Neuronal stem cell (in vitro differentiated cells): ENCODE measurements at regions not wholly inside any gene's neighbourhood (a gene's known extent, or its start where the extent isn't known, plus 50 kb on each side); places are given as distances from the start of the nearest gene placed in this dataset.

ENCODE experiments used
- DNase-seq: peaks from one replicate; pipeline ENCODE4 v3.0.0-alpha.2; 2013; ENCODE audit warnings: low spot score
- H2AFZ ChIP-seq: one replicate; pipeline ENCODE4 v1.6.1; 2013; ENCODE audit warnings: mild to moderate bottlenecking, low read length, inconsistent platforms
- H2AK5ac ChIP-seq: 2 replicates; pipeline ENCODE4 v1.6.1; 2013; ENCODE audit warnings: low read depth, mild to moderate bottlenecking, inconsistent platforms, low read length, moderate library complexity, mixed read lengths
- H2BK120ac ChIP-seq: 2 replicates; pipeline ENCODE4 v1.6.1; 2013; ENCODE audit warnings: low read depth, mild to moderate bottlenecking, inconsistent platforms, low read length, moderate library complexity, mixed read lengths
- H2BK12ac ChIP-seq: one replicate; pipeline ENCODE4 v1.6.1; 2013; ENCODE audit warnings: low read length, inconsistent platforms
- H2BK15ac ChIP-seq: 2 replicates; pipeline ENCODE4 v1.6.1; 2013; ENCODE audit warnings: mild to moderate bottlenecking, low read length, inconsistent platforms, mixed read lengths
- H2BK5ac ChIP-seq: one replicate; pipeline ENCODE4 v1.6.1; 2013; ENCODE audit warnings: inconsistent platforms, mild to moderate bottlenecking, low read length, moderate library complexity
- H3K14ac ChIP-seq: one replicate; pipeline ENCODE4 v1.6.1; 2013; ENCODE audit warnings: low read length, inconsistent platforms
- H3K18ac ChIP-seq: 2 replicates; pipeline ENCODE4 v1.6.1; 2013; ENCODE audit warnings: low read length, inconsistent platforms
- H3K23ac ChIP-seq: 2 replicates; pipeline ENCODE4 v1.6.1; 2013; ENCODE audit warnings: low read depth, mild to moderate bottlenecking, mixed read lengths, low read length, inconsistent platforms; ENCODE audit not compliant: poor library complexity
- H3K27ac ChIP-seq: replicated peaks from 3 replicates; pipeline ENCODE4 v1.5.1; 2013; ENCODE audit warnings: low read length, inconsistent platforms
- H3K27me3 ChIP-seq, 3 experiments: 2 replicates each; pipeline ENCODE4 v1.6.1; 2013; ENCODE audit warnings: low read length in 3 of 3, mild to moderate bottlenecking in 2 of 3, inconsistent platforms in 1 of 3, low read depth in 1 of 3, mixed read lengths in 1 of 3, moderate library complexity in 1 of 3; ENCODE audit not compliant: control insufficient read depth in 3 of 3, insufficient read depth in 3 of 3
- H3K36me3 ChIP-seq, 2 donors: replicated peaks in 1 of 2; 2 replicates each; pipeline ENCODE4 v1.6.1; 2013; ENCODE audit warnings: low read length in 2 of 2; ENCODE audit not compliant: control insufficient read depth in 2 of 2, insufficient read depth in 2 of 2
- H3K4ac ChIP-seq: 2 replicates; pipeline ENCODE4 v1.6.1; 2013; ENCODE audit warnings: inconsistent platforms, mild to moderate bottlenecking, low read length, moderate library complexity
- H3K4me1 ChIP-seq, 2 donors: 1 replicate in 1 of 2; 2 replicates in 1 of 2; pipeline ENCODE4 v1.6.1; 2013; ENCODE audit warnings: low read length in 2 of 2, low read depth in 1 of 2; ENCODE audit not compliant: control insufficient read depth in 2 of 2, insufficient read depth in 1 of 2
- H3K4me2 ChIP-seq: one replicate; pipeline ENCODE4 v1.6.1; 2013; ENCODE audit warnings: mild to moderate bottlenecking, low read length, inconsistent platforms; ENCODE audit not compliant: insufficient read depth, poor library complexity, severe bottlenecking
- H3K4me3 ChIP-seq, 2 donors: 2 replicates each; pipeline ENCODE4 v1.5.1; 2013; ENCODE audit warnings: low read length in 2 of 2, mild to moderate bottlenecking in 2 of 2, inconsistent platforms in 1 of 2, moderate library complexity in 1 of 2
- H3K79me1 ChIP-seq: one replicate; pipeline ENCODE4 v1.6.1; 2013; ENCODE audit warnings: low read depth, mild to moderate bottlenecking, inconsistent platforms, low read length, moderate library complexity
- H3K9ac ChIP-seq: one replicate; pipeline ENCODE4 v1.6.1; 2013; ENCODE audit warnings: mild to moderate bottlenecking, low read depth, low read length, inconsistent platforms; ENCODE audit not compliant: poor library complexity
- H3K9me3 ChIP-seq, 2 donors: replicated peaks in 1 of 2; 2 replicates each; pipeline versions ENCODE3 to v1.6.1; 2013; ENCODE audit warnings: low read length in 2 of 2, mild to moderate bottlenecking in 2 of 2, inconsistent platforms in 1 of 2, low read depth in 1 of 2, mixed read lengths in 1 of 2, moderate library complexity in 1 of 2; ENCODE audit not compliant: control insufficient read depth in 2 of 2, insufficient read depth in 1 of 2
- H4K8ac ChIP-seq: one replicate; pipeline ENCODE4 v1.6.1; 2013; ENCODE audit warnings: low read depth, mild to moderate bottlenecking, inconsistent platforms, low read length, moderate library complexity
- H4K91ac ChIP-seq: one replicate; pipeline ENCODE4 v1.6.1; 2013; ENCODE audit warnings: low read length, low read depth, mild to moderate bottlenecking, inconsistent platforms; ENCODE audit not compliant: poor library complexity
- WGBS, 2 donors: extraction: QIAGEN DNeasy Blood & Tissue Kit; methylation state at CpG; one replicate each; pipeline ENCODE4 v1.1.7; 2013; ENCODE audit warnings: missing lambda C conversion rate in 2 of 2, mixed read lengths in 1 of 2; ENCODE audit not compliant: insufficient read length in 2 of 2, insufficient replicate concordance in 1 of 2; ENCODE audit errors: extremely low coverage in 2 of 2; 5-methylcytosine and 5-hydroxymethylcytosine counted together

DNA sequence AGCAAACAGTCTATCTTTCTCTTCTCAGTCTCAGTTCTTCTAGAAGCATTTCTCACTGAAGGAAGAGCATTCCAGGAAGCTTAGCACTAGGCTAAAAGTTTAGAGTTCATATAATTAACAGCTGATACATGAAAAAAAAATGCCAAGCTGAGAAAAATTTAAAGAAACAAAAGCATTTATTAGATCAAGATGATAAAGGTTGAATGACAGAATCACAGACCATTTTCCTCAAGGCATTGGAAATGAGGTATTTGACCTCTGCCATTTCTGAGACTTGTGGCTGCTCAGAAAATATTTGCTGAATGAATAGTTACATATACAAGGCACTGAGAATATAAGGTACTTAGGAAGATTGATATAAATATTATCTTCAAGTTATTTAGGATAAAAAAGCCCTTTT lies 901.6 kb upstream of the GOT2 start:
- no peak for DNase-seq
- no peak overlapping the region for H3K23ac ChIP-seq
- H4K91ac ChIP-seq: no peak overlapping the region
- H3K27ac ChIP-seq: no peak overlapping the region
- H2AK5ac ChIP-seq: no peak overlapping the region
- H3K18ac ChIP-seq: no peak overlapping the region
- H4K8ac ChIP-seq: no peak overlapping the region
- no peaks in the 10 kb centered on the region for H3K79me1 ChIP-seq
- H3K4me1 ChIP-seq: peaks cover 0 to 7% of the 10 kb centered on the region in 2 donors
- no peak overlapping the region for H3K4me3 ChIP-seq
- H2AFZ ChIP-seq: no peak overlapping the region
- no peaks in the 10 kb centered on the region for H3K36me3 ChIP-seq
- no peak overlapping the region for H3K14ac ChIP-seq
- no peak overlapping the region for H2BK120ac ChIP-seq
- H3K9ac ChIP-seq: no peak overlapping the region
- H3K4me2 ChIP-seq: no peak overlapping the region
- no peaks in the 10 kb centered on the region for H3K27me3 ChIP-seq
- H2BK15ac ChIP-seq: no peak overlapping the region
- peaks cover 0 to 3% of the 10 kb centered on the region in 2 donors for H3K9me3 ChIP-seq
- H3K4ac ChIP-seq: no peak overlapping the region
- H2BK5ac ChIP-seq: no peak overlapping the region
- H2BK12ac ChIP-seq: no peak overlapping the region

DNA sequence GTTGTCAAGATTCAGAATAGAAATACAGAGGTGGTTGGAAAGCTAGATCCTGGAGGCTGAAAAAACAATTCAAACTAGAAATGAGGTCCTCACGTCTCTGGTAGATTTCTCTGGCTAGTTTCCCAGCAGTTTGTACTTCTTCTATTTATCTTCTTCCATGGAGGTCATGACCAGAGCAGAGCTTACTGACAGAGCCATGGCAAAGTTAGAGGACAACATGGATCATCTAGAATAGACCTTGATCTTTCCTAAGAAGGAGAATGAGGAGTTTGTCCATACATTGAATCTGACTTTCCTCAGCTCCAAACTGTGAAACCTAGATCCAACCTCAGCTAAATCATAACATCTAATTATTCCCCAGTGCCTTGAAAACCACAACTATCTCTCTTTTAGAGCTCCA lies 900.8 kb upstream of the GOT2 start:
- H4K91ac ChIP-seq: no peak overlapping the region

DNA sequence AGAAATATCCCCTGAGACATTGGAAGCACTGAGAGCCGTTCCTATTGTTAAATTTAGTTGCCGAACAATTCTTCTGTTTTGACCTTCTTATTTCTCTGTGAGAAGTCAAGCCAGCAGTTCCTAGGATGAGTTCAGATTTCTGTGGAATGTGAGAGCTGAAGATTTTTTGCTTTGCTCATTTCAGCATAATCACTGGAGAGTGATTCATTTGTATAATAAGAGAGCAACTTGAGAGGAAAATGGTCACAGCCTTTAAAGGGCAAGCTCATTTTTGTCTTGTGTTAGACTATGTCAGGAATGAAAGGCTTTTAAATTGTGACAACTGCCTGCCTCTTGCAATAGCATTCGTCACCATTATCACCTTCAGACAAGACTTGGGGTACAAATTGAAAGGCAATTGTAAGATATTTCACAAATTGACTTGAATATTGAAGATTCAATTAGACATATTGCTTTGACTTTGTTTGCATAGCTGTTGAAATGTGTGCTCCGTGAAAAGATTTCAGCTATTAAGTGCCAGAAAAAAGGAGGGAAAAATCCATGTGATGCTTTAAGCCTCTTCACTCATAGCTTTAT lies 900.0 kb upstream of the GOT2 start:
- Histone ChIP-seq H2AK5ac (no peak overlapping the region), H3K18ac (no peak overlapping the region), H2BK120ac (no peak overlapping the region), H3K4me1 (peaks cover 0 to 7% of the 10 kb centered on the region in 2 donors), H2AFZ (peak overlapping the region; percentile 66), H3K23ac (no peak overlapping the region), H3K4me3 (no peak overlapping the region), H4K91ac (no peak overlapping the region), H2BK12ac (no peak overlapping the region), H2BK5ac (no peak overlapping the region), H2BK15ac (no peak overlapping the region), H3K14ac (no peak overlapping the region), H3K27me3 (no peaks in the 10 kb centered on the region), H3K9ac (no peak overlapping the region), H3K27ac (no peak overlapping the region), H3K9me3 (peaks cover 0 to 3% of the 10 kb centered on the region in 2 donors), H3K4me2 (no peak overlapping the region), H3K79me1 (no peaks in the 10 kb centered on the region), H4K8ac (no peak overlapping the region), H3K4ac (no peak overlapping the region), H3K36me3 (no peaks in the 10 kb centered on the region)
- no peak for DNase-seq
- WGBS, 2 donors: no CpG with 5 or more reads among the region's 4 CpGs

More for the DNA sequence above, 900.8 kb upstream of the GOT2 start:
- Histone ChIP-seq H3K27ac (no peak overlapping the region), H3K4me2 (no peak overlapping the region), H2AK5ac (no peak overlapping the region), H2BK12ac (no peak overlapping the region), H3K79me1 (no peaks in the 10 kb centered on the region), H2BK5ac (no peak overlapping the region), H3K4me3 (no peak overlapping the region), H3K4ac (no peak overlapping the region), H3K18ac (no peak overlapping the region), H2BK15ac (no peak overlapping the region), H2BK120ac (no peak overlapping the region), H3K14ac (no peak overlapping the region), H2AFZ (peak overlapping the region; percentile 47), H3K9me3 (peaks cover 0 to 3% of the 10 kb centered on the region in 2 donors), H3K9ac (no peak overlapping the region), H3K27me3 (no peaks in the 10 kb centered on the region), H4K8ac (no peak overlapping the region), H3K36me3 (no peaks in the 10 kb centered on the region), H3K4me1 (peaks cover 0 to 7% of the 10 kb centered on the region in 2 donors), H3K23ac (no peak overlapping the region)
- no CpG with 5 or more reads among the region's 1 CpG for WGBS, 2 donors
- DNase-seq: no peak

DNA sequence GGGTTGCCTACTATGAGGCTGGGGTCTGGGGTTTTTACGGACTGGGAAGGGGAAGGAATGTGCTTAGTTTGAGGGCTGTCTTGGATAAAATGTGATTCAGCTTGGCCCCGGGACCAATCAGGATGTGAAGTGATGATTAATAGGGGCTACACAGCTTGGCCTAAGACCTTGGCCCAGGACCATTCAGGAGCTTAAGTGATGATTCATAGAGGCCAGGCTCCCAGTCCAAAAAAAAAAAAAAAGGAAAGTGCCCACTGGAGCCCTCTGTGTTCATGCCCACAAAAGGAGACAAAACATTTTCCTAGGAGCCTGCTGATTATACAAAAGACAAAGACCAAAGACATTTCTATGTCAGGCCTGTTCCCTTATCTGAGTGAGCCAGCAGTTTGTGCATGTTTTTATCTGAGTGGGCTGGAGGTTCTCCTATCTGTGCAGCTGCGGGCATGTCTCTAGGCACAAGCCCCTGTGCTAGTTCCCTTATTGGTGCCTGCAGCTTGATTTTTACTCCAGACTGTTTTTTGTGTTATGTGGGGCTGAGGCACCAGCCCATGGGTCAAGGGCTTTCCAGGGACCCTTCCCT lies 898.2 kb upstream of the GOT2 start:
- Histone ChIP-seq H3K23ac (no peak overlapping the region), H2AFZ (peak overlapping the region; percentile 25), H2BK15ac (no peak overlapping the region), H2BK5ac (no peak overlapping the region), H3K79me1 (no peaks in the 10 kb centered on the region), H4K8ac (no peak overlapping the region), H3K4me3 (no peak overlapping the region), H3K4me2 (no peak overlapping the region), H2AK5ac (no peak overlapping the region), H3K4me1 (peaks cover 0 to 7% of the 10 kb centered on the region in 2 donors), H3K4ac (no peak overlapping the region), H3K18ac (no peak overlapping the region), H2BK120ac (no peak overlapping the region), H3K14ac (no peak overlapping the region), H2BK12ac (no peak overlapping the region), H3K27me3 (no peaks in the 10 kb centered on the region), H3K27ac (no peak overlapping the region), H4K91ac (no peak overlapping the region), H3K36me3 (no peaks in the 10 kb centered on the region), H3K9ac (no peak overlapping the region), H3K9me3 (peaks cover 0 to 3% of the 10 kb centered on the region in 2 donors)
- no CpG with 5 or more reads among the region's 3 CpGs for WGBS, 2 donors
- no peak for DNase-seq
